B cell (primary cell): ENCODE measurements at regions not wholly inside any gene's neighbourhood (a gene's known extent, or its start where the extent isn't known, plus 50 kb on each side); places are given as distances from the start of the nearest gene placed in this dataset.

ENCODE experiments used
- CTCF ChIP-seq: fragments of 200-600 bp; IDR thresholded peaks from one replicate; pipeline ENCODE4 v1.8.0; 2022; ENCODE audit warnings: antibody characterized with exemption, mild to moderate bottlenecking
- EZH2 ChIP-seq: IDR thresholded peaks from 2 replicates; pipeline ENCODE4 v1.6.1; 2012; ENCODE audit warnings: borderline replicate concordance, low read depth, mild to moderate bottlenecking, moderate library complexity, low read length; ENCODE audit not compliant: insufficient read depth, poor library complexity, severe bottlenecking

DNA sequence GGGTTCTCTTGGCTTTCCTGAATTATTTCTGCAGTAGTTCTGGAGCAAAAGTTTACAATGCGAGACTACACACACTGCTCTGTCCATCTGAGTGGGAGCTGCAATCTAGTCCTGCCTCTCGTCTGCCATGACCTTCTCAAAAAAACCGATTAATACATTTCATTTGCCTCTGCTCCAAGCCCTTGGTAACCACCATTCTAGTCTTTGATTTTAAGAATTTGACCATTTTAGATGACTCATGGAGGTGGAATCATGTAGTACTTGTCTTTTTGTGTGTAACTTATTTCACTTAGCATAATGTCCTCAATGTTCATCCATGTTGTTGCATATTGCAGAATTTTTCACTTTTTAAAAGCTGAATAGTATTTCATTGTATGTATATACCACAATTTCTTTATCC is 356.9 kb downstream of the SV2B start:
- no peak for TF ChIP-seq CTCF
- no peak for TF ChIP-seq EZH2
